ENCODE measurements at regions not wholly inside any gene's neighbourhood (a gene's known extent, or its start where the extent isn't known, plus 50 kb on each side); places are given as distances from the start of the nearest gene placed in this dataset.

DNA sequence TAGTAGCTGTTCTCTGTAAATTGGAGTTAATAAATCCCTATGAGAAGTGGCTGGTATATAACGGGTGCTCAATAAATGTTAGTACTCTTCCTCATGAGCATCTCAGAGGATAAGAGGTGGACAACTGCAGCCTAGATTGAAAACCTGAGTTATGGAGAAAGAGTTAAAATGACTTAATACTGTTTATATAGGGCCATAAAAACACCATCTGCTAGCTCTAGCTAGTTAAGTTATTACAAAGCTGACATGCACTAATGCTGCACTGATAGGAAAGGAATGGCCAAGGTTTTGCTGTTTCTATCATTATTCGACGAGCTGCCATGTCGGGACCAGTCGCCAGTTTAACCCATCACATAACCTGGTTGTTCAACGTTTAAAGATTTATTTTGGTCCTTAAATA, 72.0 kb upstream of the SEL1L start:
- TF ChIP-seq POLR2AphosphoS5 (IDR thresholded peaks at IDR 0.05; ENCODE audit: low read depth) (no peak), GABPA (IDR thresholded peaks at IDR 0.05; ENCODE audit: low read depth) (no peak)
- TF ChIP-seq, protein P1, sequence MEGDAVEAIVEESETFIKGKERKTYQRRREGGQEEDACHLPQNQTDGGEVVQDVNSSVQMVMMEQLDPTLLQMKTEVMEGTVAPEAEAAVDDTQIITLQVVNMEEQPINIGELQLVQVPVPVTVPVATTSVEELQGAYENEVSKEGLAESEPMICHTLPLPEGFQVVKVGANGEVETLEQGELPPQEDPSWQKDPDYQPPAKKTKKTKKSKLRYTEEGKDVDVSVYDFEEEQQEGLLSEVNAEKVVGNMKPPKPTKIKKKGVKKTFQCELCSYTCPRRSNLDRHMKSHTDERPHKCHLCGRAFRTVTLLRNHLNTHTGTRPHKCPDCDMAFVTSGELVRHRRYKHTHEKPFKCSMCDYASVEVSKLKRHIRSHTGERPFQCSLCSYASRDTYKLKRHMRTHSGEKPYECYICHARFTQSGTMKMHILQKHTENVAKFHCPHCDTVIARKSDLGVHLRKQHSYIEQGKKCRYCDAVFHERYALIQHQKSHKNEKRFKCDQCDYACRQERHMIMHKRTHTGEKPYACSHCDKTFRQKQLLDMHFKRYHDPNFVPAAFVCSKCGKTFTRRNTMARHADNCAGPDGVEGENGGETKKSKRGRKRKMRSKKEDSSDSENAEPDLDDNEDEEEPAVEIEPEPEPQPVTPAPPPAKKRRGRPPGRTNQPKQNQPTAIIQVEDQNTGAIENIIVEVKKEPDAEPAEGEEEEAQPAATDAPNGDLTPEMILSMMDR (IDR thresholded peaks at IDR 0.05; ENCODE audit: insufficient read depth, low read length) = no peak
- TF ChIP-seq, protein P2, sequence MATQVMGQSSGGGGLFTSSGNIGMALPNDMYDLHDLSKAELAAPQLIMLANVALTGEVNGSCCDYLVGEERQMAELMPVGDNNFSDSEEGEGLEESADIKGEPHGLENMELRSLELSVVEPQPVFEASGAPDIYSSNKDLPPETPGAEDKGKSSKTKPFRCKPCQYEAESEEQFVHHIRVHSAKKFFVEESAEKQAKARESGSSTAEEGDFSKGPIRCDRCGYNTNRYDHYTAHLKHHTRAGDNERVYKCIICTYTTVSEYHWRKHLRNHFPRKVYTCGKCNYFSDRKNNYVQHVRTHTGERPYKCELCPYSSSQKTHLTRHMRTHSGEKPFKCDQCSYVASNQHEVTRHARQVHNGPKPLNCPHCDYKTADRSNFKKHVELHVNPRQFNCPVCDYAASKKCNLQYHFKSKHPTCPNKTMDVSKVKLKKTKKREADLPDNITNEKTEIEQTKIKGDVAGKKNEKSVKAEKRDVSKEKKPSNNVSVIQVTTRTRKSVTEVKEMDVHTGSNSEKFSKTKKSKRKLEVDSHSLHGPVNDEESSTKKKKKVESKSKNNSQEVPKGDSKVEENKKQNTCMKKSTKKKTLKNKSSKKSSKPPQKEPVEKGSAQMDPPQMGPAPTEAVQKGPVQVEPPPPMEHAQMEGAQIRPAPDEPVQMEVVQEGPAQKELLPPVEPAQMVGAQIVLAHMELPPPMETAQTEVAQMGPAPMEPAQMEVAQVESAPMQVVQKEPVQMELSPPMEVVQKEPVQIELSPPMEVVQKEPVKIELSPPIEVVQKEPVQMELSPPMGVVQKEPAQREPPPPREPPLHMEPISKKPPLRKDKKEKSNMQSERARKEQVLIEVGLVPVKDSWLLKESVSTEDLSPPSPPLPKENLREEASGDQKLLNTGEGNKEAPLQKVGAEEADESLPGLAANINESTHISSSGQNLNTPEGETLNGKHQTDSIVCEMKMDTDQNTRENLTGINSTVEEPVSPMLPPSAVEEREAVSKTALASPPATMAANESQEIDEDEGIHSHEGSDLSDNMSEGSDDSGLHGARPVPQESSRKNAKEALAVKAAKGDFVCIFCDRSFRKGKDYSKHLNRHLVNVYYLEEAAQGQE (IDR thresholded peaks at IDR 0.05; ENCODE audit: insufficient replicate concordance, low read depth) = no peak
